ENCODE measurements at regions not wholly inside any gene's neighbourhood (a gene's known extent, or its start where the extent isn't known, plus 50 kb on each side); places are given as distances from the start of the nearest gene placed in this dataset.
"Not testable (repeated sequence)": the region's sequence is repeated elsewhere in the genome, so short reads cannot be mapped to it uniquely, and the experiment has no call there.

DNA sequence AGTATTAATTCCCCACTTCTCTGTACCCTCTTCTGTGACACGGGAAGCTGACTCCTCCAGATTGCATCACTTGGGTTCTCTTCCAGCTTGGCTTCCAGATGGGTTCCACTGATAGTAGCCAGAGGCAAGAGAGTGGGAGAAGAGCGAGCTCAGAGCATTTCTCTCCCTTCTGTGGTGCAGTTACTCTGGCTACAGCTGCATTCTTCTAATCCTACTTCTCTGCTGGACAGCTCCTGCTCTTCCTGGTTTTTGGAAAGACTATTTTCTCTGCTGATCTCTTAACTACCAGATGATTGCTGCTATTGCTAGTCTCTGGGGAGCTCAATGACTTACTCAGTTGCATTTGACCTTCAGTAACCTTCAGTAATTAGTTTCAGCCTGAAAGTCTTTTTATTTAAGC, 187.5 kb upstream of the MAP2 start:
- TF ChIP-seq, protein P1, sequence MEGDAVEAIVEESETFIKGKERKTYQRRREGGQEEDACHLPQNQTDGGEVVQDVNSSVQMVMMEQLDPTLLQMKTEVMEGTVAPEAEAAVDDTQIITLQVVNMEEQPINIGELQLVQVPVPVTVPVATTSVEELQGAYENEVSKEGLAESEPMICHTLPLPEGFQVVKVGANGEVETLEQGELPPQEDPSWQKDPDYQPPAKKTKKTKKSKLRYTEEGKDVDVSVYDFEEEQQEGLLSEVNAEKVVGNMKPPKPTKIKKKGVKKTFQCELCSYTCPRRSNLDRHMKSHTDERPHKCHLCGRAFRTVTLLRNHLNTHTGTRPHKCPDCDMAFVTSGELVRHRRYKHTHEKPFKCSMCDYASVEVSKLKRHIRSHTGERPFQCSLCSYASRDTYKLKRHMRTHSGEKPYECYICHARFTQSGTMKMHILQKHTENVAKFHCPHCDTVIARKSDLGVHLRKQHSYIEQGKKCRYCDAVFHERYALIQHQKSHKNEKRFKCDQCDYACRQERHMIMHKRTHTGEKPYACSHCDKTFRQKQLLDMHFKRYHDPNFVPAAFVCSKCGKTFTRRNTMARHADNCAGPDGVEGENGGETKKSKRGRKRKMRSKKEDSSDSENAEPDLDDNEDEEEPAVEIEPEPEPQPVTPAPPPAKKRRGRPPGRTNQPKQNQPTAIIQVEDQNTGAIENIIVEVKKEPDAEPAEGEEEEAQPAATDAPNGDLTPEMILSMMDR (IDR thresholded peaks at IDR 0.05; ENCODE audit: low read depth, low read length, missing control alignments), result no peak
- DNase-seq (ENCODE audit: low read depth), result no peak
- no peak overlapping the region for H3K4me3 ChIP-seq (ENCODE audit: low read depth, low read length)

DNA sequence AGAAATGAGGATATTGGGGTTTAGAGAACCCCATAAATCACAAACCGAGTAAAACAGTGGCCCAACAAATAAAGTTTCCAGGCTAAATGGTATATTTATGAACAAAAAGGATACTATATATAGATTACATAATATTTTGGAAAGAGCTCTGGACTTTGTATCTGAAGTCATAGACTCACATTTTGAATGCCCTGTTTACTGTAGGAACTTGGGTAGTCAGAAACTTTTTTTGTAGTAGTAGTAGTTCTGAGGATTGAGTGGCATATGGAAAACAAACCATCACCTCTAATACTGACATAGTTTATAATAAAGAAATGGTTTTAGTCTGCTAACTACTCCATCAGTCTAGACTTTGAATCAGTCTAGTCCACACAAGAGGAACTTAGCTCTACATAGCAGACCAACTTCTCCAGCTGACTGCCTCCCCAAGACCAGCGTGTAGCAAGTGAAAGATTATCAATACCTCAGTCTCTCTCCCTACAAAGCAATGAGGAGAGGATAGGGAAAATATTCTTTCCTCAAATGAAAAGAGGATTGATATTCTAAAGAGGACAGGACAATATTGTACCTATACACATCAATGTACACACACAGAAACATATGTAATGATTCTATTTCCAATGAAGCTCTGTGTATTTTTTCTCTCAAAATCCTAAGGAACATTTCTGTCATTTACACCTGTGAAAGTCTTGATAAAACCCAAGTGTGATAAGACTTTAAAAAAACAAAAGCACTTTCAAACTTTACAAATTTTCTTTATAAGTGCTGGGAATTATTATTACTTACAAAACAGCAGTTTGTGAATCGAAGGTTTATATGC, 184.9 kb upstream of the MAP2 start:
- DNase-seq (ENCODE audit: low read depth), result no peak
- TF ChIP-seq, protein P1 (IDR thresholded peaks at IDR 0.05; ENCODE audit: low read depth, low read length, missing control alignments), result no peak
- no peak overlapping the region for H3K4me3 ChIP-seq (ENCODE audit: low read depth, low read length)

DNA sequence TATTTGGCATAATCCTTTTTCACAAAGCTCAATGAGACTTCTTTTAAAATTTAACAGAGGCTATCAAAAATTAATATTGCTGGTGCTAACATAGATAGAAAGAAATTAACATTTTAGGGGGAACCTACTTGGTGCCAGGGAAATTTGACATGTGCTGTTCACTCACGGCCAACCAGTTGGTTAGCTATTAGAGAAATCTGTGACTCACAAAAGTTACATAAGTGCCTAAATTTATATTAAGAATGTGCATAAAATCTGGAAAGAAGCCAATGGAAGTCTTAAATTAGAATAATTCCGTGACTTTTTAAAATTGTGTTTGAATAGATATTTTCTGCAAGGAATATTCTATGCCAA, 184.3 kb upstream of the MAP2 start:
- TF ChIP-seq, protein P1 (IDR thresholded peaks at IDR 0.05; ENCODE audit: low read depth, low read length, missing control alignments), result no peak
- H3K4me3 ChIP-seq (ENCODE audit: low read depth, low read length), result no peak overlapping the region
- DNase-seq (ENCODE audit: low read depth), result no peak

DNA sequence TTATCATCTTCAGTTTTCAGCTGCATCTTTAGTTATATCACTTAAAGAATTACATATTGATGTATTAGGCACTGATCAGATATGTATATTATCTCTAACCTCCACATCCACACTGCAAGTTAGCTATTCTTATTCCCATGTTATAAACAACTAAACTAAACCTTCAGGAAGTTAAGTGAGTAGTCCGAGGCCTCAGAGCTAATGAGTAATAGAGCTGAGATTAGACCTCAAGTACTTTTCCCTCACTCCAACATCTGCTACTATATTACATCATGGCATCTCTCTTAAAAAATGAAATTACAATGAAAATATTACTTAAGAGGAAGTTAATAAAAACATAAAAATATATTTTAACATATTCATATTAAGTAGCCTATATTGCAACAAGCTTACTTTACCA, 183.6 kb upstream of the MAP2 start:
- H3K4me3 ChIP-seq (ENCODE audit: low read depth, low read length), result no peak overlapping the region
- no peak for DNase-seq (ENCODE audit: low read depth)
- TF ChIP-seq, protein P1 (IDR thresholded peaks at IDR 0.05; ENCODE audit: low read depth, low read length, missing control alignments), result no peak

DNA sequence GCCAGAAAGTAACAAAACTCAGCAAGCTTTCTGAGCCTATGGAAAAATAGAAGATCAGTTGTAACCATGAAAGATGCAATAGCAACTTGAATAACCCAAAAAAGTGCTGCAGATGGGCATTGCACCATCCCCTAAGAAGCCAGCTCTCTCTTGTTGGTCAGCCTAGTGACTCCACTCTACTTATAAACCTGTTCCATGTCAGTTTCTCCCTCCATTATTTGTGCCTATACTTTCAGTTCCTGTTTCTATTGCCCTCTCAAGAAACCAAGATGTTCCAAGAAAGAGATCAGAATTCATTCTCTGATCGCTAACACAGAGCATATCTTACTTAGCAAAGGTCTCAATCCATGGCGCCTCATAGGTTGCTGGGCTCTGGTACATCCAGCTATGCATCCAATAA, 170.3 kb upstream of the MAP2 start:
- DNase-seq (ENCODE audit: low read depth), result no peak
- TF ChIP-seq, protein P1 (IDR thresholded peaks at IDR 0.05; ENCODE audit: low read depth, low read length, missing control alignments), result no peak
- H3K4me3 ChIP-seq (ENCODE audit: low read depth, low read length), result no peak overlapping the region

DNA sequence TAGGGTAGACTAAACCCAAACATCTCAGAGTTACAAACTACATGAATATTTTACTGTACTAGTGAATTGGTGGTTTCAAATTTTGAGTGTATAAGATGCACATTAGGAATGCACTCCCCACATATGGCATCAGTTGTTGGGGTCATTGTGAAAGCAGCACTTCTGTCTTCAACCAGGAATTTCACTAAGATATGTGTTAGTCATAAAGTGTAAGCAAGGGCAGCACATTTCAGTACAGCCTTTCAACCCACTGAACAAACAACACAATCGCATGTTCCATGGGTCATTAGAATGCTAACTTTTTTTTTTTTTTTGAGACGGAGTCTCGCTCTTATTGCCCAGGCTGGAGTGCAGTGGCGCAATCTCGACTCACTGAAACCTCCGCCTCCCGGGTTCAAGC, 164.1 kb upstream of the MAP2 start:
- TF ChIP-seq, protein P1 (IDR thresholded peaks at IDR 0.05; ENCODE audit: low read depth, low read length, missing control alignments), result no peak
- no peak for DNase-seq (ENCODE audit: low read depth)
- H3K4me3 ChIP-seq (ENCODE audit: low read depth, low read length), result no peak overlapping the region

DNA sequence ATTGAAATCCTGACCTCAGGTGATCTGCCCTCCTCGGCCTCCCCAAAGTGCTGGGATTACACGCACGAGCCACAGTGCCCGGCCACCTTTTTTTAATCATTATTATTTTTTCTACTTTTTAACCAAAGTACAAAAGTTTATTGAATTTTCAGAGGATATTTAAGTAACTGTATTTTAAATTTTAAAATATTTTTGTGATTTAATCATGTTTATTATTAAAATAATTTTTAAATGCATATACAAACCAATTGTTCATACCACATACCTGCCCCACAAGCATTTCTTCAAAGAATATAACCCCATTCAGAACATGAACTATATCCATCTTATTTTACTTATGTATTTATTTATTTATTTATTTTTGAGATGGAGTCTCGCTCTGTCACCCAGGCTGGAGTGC, 163.6 kb upstream of the MAP2 start:
- H3K4me3 ChIP-seq (ENCODE audit: low read depth, low read length), result no peak overlapping the region
- TF ChIP-seq, protein P1 (IDR thresholded peaks at IDR 0.05; ENCODE audit: low read depth, low read length, missing control alignments), result no peak
- DNase-seq (ENCODE audit: low read depth), result no peak

DNA sequence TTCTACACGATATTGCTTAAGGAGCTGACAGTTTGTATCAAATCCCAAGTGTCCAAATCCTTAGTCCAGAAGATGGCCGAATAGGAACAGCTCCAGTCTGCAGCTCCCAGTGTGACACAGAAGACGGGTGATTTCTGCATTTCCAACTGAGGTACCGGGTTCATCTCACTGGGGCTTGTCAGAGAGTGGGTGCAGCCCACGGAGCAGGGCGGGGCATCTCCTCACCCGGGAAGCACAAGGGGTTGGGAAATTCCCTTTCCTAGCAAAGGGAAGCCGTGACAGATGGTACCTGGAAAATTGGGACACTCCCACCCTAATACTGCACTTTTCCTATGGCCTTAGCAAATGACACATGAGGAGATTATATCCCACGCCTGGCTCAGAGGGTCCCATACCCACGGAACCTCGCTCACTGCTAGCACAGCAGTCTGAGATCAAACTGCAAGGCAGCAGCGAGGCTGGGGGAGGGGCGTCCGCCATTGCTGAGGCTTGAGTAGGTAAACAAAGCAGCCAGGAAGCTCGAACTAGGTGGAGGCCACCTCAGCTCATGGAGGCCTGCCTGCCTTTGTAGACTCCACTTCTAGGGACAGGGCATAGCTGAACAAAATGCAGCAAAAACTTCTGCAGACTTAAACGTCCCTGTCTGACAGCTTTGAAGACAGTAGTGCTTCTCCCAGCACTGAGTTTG, 162.3 kb upstream of the MAP2 start:
- not testable (repeated sequence) for H3K4me3 ChIP-seq (ENCODE audit: low read depth, low read length)

More for the DNA sequence above, 162.3 kb upstream of the MAP2 start:
- not testable (repeated sequence) for DNase-seq (ENCODE audit: low read depth)
